Activated CD4-positive, CD25-positive, alpha-beta regulatory T cell treated with anti-CD3 and anti-CD28 coated beads, Interleukin-2, amount 50 U/mL, for 24 hours (primary cell): ENCODE measurements at regions not wholly inside any gene's neighbourhood (a gene's known extent, or its start where the extent isn't known, plus 50 kb on each side); places are given as distances from the start of the nearest gene placed in this dataset.
"Not testable (repeated sequence)": the region's sequence is repeated elsewhere in the genome, so short reads cannot be mapped to it uniquely, and the experiment has no call there.

Experiments
- ATAC-seq, 2 donors: fragments of 150-1000 bp; cut with Tn5 transposase; one replicate each; pipeline ENCODE4 v1.10.0; 2021; ENCODE audit warnings: mild to moderate bottlenecking in 1 of 2, moderate library complexity in 1 of 2

- ATAC-seq = no peak
These were observed 190.2 kb downstream of the EDN1 start for GRCh38 chr6:12480379-12480778.

- no peak for ATAC-seq
These were observed 191.1 kb downstream of the EDN1 start for GRCh38 chr6:12481292-12481691.

- ATAC-seq = no peak
These were observed 191.7 kb downstream of the EDN1 start for GRCh38 chr6:12481850-12482249.

GRCh38 chr6:12482386-12483375, 192.5 kb downstream of the EDN1 start:
- no peak for ATAC-seq

GRCh38 chr6:12483712-12484111, 193.6 kb downstream of the EDN1 start:
- peak; percentile 25 to 53 for ATAC-seq

GRCh38 chr6:12484519-12484918, 194.4 kb downstream of the EDN1 start:
- no peak for ATAC-seq

GRCh38 chr6:12485226-12485764, 195.1 kb downstream of the EDN1 start:
- no peak for ATAC-seq

- ATAC-seq = no peak
These were observed 195.7 kb downstream of the EDN1 start for GRCh38 chr6:12485837-12486236.

- no peak for ATAC-seq
These were observed 200.3 kb downstream of the EDN1 start for GRCh38 chr6:12490351-12490903.

- ATAC-seq = no peak
These were observed 200.9 kb downstream of the EDN1 start for GRCh38 chr6:12490904-12491571.

- not testable (repeated sequence) for ATAC-seq
These were observed 202.8 kb downstream of the EDN1 start for GRCh38 chr6:12492929-12493328.

- ATAC-seq = no peak
These were observed 203.3 kb downstream of the EDN1 start for GRCh38 chr6:12493446-12493845.

GRCh38 chr6:12494161-12494560, 204.0 kb downstream of the EDN1 start:
- no peak for ATAC-seq

GRCh38 chr6:12501990-12502389, 211.8 kb downstream of the EDN1 start:
- ATAC-seq = no peak

- no peak for ATAC-seq
These were observed 212.1 kb upstream of the PHACTR1 start for GRCh38 chr6:12504325-12504966.

- ATAC-seq = no peak
These were observed 211.1 kb upstream of the PHACTR1 start for GRCh38 chr6:12505486-12505885.

GRCh38 chr6:12506159-12506558, 210.4 kb upstream of the PHACTR1 start:
- ATAC-seq = no peak

- ATAC-seq = no peak
These were observed 208.9 kb upstream of the PHACTR1 start for GRCh38 chr6:12507636-12508035.

GRCh38 chr6:12508553-12508952, 208.0 kb upstream of the PHACTR1 start:
- no peak for ATAC-seq

- no peak for ATAC-seq
These were observed 207.5 kb upstream of the PHACTR1 start for GRCh38 chr6:12509060-12509459.

- ATAC-seq = no peak
These were observed 200.5 kb upstream of the PHACTR1 start for GRCh38 chr6:12516070-12516469.

GRCh38 chr6:12522347-12522746, 194.2 kb upstream of the PHACTR1 start:
- no peak for ATAC-seq

- ATAC-seq = no peak
These were observed 192.8 kb upstream of the PHACTR1 start for GRCh38 chr6:12523726-12524125.
